ENCODE measurements at regions not wholly inside any gene's neighbourhood (a gene's known extent, or its start where the extent isn't known, plus 50 kb on each side); places are given as distances from the start of the nearest gene placed in this dataset.
A peak's percentile ranks its signal among the peaks of the same experiment; 100 is the strongest.
"Not testable (repeated sequence)": the region's sequence is repeated elsewhere in the genome, so short reads cannot be mapped to it uniquely, and the experiment has no call there.

- intact Hi-C loops (cut with DNase I); DNase-seq (ENCODE audit: missing footprints); ATAC-seq: not testable (repeated sequence)
Observed at GRCh38 chr6:134425917-134426316, 108.0 kb upstream of the SGK1 start.

GRCh38 chr6:134425513-134425912 is 107.6 kb upstream of the SGK1 start:
- intact Hi-C loops (cut with DNase I), result no loop called here
- ATAC-seq, result no peak
- DNase-seq (ENCODE audit: missing footprints), result no peak

GRCh38 chr6:134424798-134425170 is 106.9 kb upstream of the SGK1 start:
- intact Hi-C loops (cut with DNase I), result no loop called here
- DNase-seq (ENCODE audit: missing footprints), result no peak
- ATAC-seq, result no peak

- DNase-seq (ENCODE audit: missing footprints) (no peak), ATAC-seq (no peak)
- intact Hi-C loops (cut with DNase I), result no loop called here
Observed at GRCh38 chr6:134424165-134424797, 106.4 kb upstream of the SGK1 start.

- ATAC-seq, result no peak
- no peak for DNase-seq (ENCODE audit: missing footprints)
- intact Hi-C loops (cut with DNase I), result no loop called here
Observed at GRCh38 chr6:134422426-134423231, 104.7 kb upstream of the SGK1 start.

GRCh38 chr6:134421501-134421900 is 103.6 kb upstream of the SGK1 start:
- ATAC-seq (no peak), DNase-seq (ENCODE audit: missing footprints) (no peak)
- intact Hi-C loops (cut with DNase I), result no loop called here

- intact Hi-C loops (cut with DNase I), result no loop called here
- DNase-seq (ENCODE audit: missing footprints) (no peak), ATAC-seq (no peak)
Observed at GRCh38 chr6:134420614-134421181, 102.8 kb upstream of the SGK1 start.

- DNase-seq (ENCODE audit: missing footprints) (no peak), ATAC-seq (no peak)
- intact Hi-C loops (cut with DNase I), result loop anchor here (10.0 kb wide), 1 partner anchor 75 kb away; no protein-coding TSS in a partner anchor
Observed at GRCh38 chr6:134419716-134420115, 101.8 kb upstream of the SGK1 start.

- DNase-seq (ENCODE audit: missing footprints) (no peak), ATAC-seq (no peak)
- intact Hi-C loops (cut with DNase I), result loop anchor here (10.0 kb wide), 1 partner anchor 72 kb away; no protein-coding TSS in a partner anchor
Observed at GRCh38 chr6:134416418-134417154, 98.7 kb upstream of the SGK1 start.

- intact Hi-C loops (cut with DNase I), result loop anchor here (10.0 kb wide), 1 partner anchor 71 kb away; no protein-coding TSS in a partner anchor
- ATAC-seq (no peak), DNase-seq (ENCODE audit: missing footprints) (no peak)
Observed at GRCh38 chr6:134415656-134416055, 97.7 kb upstream of the SGK1 start.

GRCh38 chr6:134415194-134415593 is 97.3 kb upstream of the SGK1 start:
- no peak for ATAC-seq
- DNase-seq (ENCODE audit: missing footprints), result no peak
- intact Hi-C loops (cut with DNase I), result loop anchor here (10.0 kb wide), 1 partner anchor 70 kb away; no protein-coding TSS in a partner anchor

GRCh38 chr6:134414793-134415192 is 96.9 kb upstream of the SGK1 start:
- no peak for DNase-seq (ENCODE audit: missing footprints)
- peak; percentile 42 for ATAC-seq
- intact Hi-C loops (cut with DNase I), result loop anchor here (10.0 kb wide), 1 partner anchor 70 kb away; no protein-coding TSS in a partner anchor

- ATAC-seq (peak; percentile 44), DNase-seq (ENCODE audit: missing footprints) (no peak)
- intact Hi-C loops (cut with DNase I), result loop anchor here (10.0 kb wide), 1 partner anchor 68 kb away; no protein-coding TSS in a partner anchor
Observed at GRCh38 chr6:134413241-134413643, 95.3 kb upstream of the SGK1 start.

GRCh38 chr6:134410541-134410940 is 92.6 kb upstream of the SGK1 start:
- no peak for DNase-seq (ENCODE audit: missing footprints)
- ATAC-seq, result no peak
- intact Hi-C loops (cut with DNase I), result loop anchor here (10.0 kb wide), 1 partner anchor 66 kb away; no protein-coding TSS in a partner anchor

GRCh38 chr6:134407791-134408190 is 89.9 kb upstream of the SGK1 start:
- intact Hi-C loops (cut with DNase I), result no loop called here
- ATAC-seq, result no peak
- DNase-seq (ENCODE audit: missing footprints), result no peak

- ATAC-seq (no peak), DNase-seq (ENCODE audit: missing footprints) (no peak)
- intact Hi-C loops (cut with DNase I), result no loop called here
Observed at GRCh38 chr6:134406311-134406710, 88.4 kb upstream of the SGK1 start.

GRCh38 chr6:134405386-134406087 is 87.6 kb upstream of the SGK1 start:
- intact Hi-C loops (cut with DNase I), result no loop called here
- no peak for DNase-seq (ENCODE audit: missing footprints)
- no peak for ATAC-seq

GRCh38 chr6:134403312-134403711 is 85.4 kb upstream of the SGK1 start:
- DNase-seq (ENCODE audit: missing footprints); ATAC-seq; intact Hi-C loops (cut with DNase I): not testable (repeated sequence)
